H1 (cell line): ENCODE measurements at regions not wholly inside any gene's neighbourhood (a gene's known extent, or its start where the extent isn't known, plus 50 kb on each side); places are given as distances from the start of the nearest gene placed in this dataset.

Experiments used
- CTCF ChIA-PET: fragments of 300-600 bp; sonication (Branson Sonifier 250); formaldehyde crosslinking; loops from one replicate; lab custom pipeline; 2021; ENCODE audit not compliant: partially characterized antibody; lab: Charles Lee
- POLR2A ChIA-PET: fragments of 300-600 bp; sonication (Branson Sonifier 250); formaldehyde crosslinking; loops from one replicate; lab custom pipeline; 2021; ENCODE audit warnings: inconsistent platforms; ENCODE audit not compliant: partially characterized antibody; lab: Charles Lee
- DNase-seq, 2 experiments: peaks; one replicate each; pipeline versions ENCODE4 v3.0.0 to v3.0.0-alpha.2; 2010 to 2022; ENCODE audit warnings: low spot score in 2 of 2, low read depth in 1 of 2, mixed read lengths in 1 of 2
- FAIRE-seq: peaks from 2 replicates; lab custom pipeline; 2011; peaks lifted over from hg19 to GRCh38; lab: Jason Lieb, UNC
- H2AFZ ChIP-seq: 2 replicates; pipeline ENCODE4 v1.8.1; 2012; ENCODE audit warnings: low read length, inconsistent platforms
- H2AK5ac ChIP-seq: 2 replicates; pipeline ENCODE4 v1.6.1; 2013; ENCODE audit warnings: low read depth, low read length
- H2BK120ac ChIP-seq: replicated peaks from 2 replicates; pipeline ENCODE3; 2013; ENCODE audit warnings: low read depth, low read length, inconsistent platforms
- H2BK12ac ChIP-seq: 2 replicates; pipeline ENCODE4 v1.6.1; 2013; ENCODE audit warnings: low read depth, low read length
- H2BK15ac ChIP-seq: 2 replicates; pipeline ENCODE4 v1.6.1; 2013; ENCODE audit warnings: low read length
- H2BK20ac ChIP-seq: 2 replicates; pipeline ENCODE4 v1.6.1; 2013; ENCODE audit warnings: low read length
- H2BK5ac ChIP-seq: 2 replicates; pipeline ENCODE4 v1.6.1; 2013; ENCODE audit warnings: low read depth, low read length
- H3K14ac ChIP-seq: 2 replicates; pipeline ENCODE4 v1.6.1; 2013; ENCODE audit warnings: inconsistent platforms; ENCODE audit not compliant: insufficient read length
- H3K18ac ChIP-seq: 2 replicates; pipeline ENCODE4 v1.6.1; 2013; ENCODE audit warnings: low read length; ENCODE audit errors: extremely low read depth
- H3K23ac ChIP-seq: 2 replicates; pipeline ENCODE4 v1.6.1; 2013; ENCODE audit warnings: inconsistent platforms; ENCODE audit not compliant: insufficient read length
- H3K23me2 ChIP-seq: 2 replicates; pipeline ENCODE4 v1.6.1; 2013; ENCODE audit warnings: low read depth, low read length
- H3K27ac ChIP-seq: 2 replicates; pipeline ENCODE4 v1.6.1; 2011; ENCODE audit warnings: low read depth, low read length, inconsistent platforms
- H3K27me3 ChIP-seq, 4 experiments: replicated peaks in 1 of 4; 1 replicate in 1 of 4; 2 replicates in 3 of 4; pipeline versions ENCODE4 v1.6.1 to v1.8.1; 2011 to 2013; ENCODE audit warnings: low read length in 3 of 4, mild to moderate bottlenecking in 3 of 4, inconsistent platforms in 2 of 4, mixed read lengths in 2 of 4, moderate library complexity in 1 of 4; ENCODE audit not compliant: control insufficient read depth in 3 of 4, insufficient read depth in 3 of 4; ENCODE audit errors: extremely low read depth in 1 of 4
- H3K36me3 ChIP-seq, 4 experiments: 2 replicates each; pipeline versions ENCODE4 v1.6.1 to v1.8.1; 2011 to 2013; ENCODE audit warnings: mild to moderate bottlenecking in 4 of 4, low read length in 3 of 4, moderate library complexity in 2 of 4, control low read depth in 1 of 4, inconsistent platforms in 1 of 4; ENCODE audit not compliant: insufficient read depth in 4 of 4, control insufficient read depth in 2 of 4
- H3K4ac ChIP-seq: replicated peaks from 2 replicates; pipeline ENCODE3; 2013; ENCODE audit warnings: low read length, low read depth, mixed read lengths, inconsistent platforms; ENCODE audit not compliant: insufficient read length
- H3K4me1 ChIP-seq, 4 experiments: replicated peaks in 1 of 4; 1 replicate in 1 of 4; 2 replicates in 3 of 4; pipeline versions ENCODE4 v1.6.1 to v1.8.1; 2011 to 2013; ENCODE audit warnings: low read length in 3 of 4, inconsistent platforms in 2 of 4, mixed read lengths in 1 of 4; ENCODE audit not compliant: insufficient read depth in 4 of 4, control insufficient read depth in 3 of 4
- H3K4me2 ChIP-seq, 2 experiments: 2 replicates each; pipeline versions ENCODE4 v1.6.1 to v1.8.1; 2011 to 2013; ENCODE audit warnings: low read depth in 2 of 2, low read length in 2 of 2, control low read depth in 1 of 2, inconsistent platforms in 1 of 2, mild to moderate bottlenecking in 1 of 2; ENCODE audit not compliant: insufficient read depth in 1 of 2
- H3K4me3 ChIP-seq, 4 experiments: fragments of 200-600, 300-600 bp in 1 of 4; sonication (generic), shearing (Covaris generic), sonication (Bioruptor Twin) in 1 of 4; 2 replicates each; pipeline versions ENCODE4 v1.5.1 to v1.8.1; 2011 to 2016; ENCODE audit warnings: low read length in 4 of 4, low read depth in 3 of 4, control low read depth in 2 of 4, inconsistent platforms in 2 of 4, mild to moderate bottlenecking in 2 of 4, mixed read lengths in 1 of 4, moderate library complexity in 1 of 4; ENCODE audit not compliant: insufficient read depth in 2 of 4; ENCODE audit errors: extremely low read depth in 1 of 4
- H3K56ac ChIP-seq: replicated peaks from 2 replicates; pipeline ENCODE3; 2013; ENCODE audit warnings: low read depth, mild to moderate bottlenecking, mixed read lengths, low read length, inconsistent platforms; ENCODE audit not compliant: insufficient read length
- H3K79me1 ChIP-seq: 2 replicates; pipeline ENCODE4 v1.6.1; 2013; ENCODE audit warnings: low read depth, low read length, control low read depth
- H3K79me2 ChIP-seq, 2 experiments: 2 replicates each; pipeline versions ENCODE4 v1.6.1 to v1.8.1; 2012 to 2013; ENCODE audit warnings: low read length in 2 of 2, mild to moderate bottlenecking in 2 of 2, inconsistent platforms in 1 of 2; ENCODE audit not compliant: insufficient read depth in 2 of 2, control insufficient read depth in 1 of 2
- H3K9ac ChIP-seq, 4 experiments: replicated peaks in 1 of 4; 1 replicate in 1 of 4; 2 replicates in 3 of 4; pipeline versions ENCODE4 v1.6.1 to v1.8.1; 2011 to 2013; ENCODE audit warnings: low read depth in 3 of 4, low read length in 3 of 4, control low read depth in 2 of 4, mild to moderate bottlenecking in 2 of 4, moderate library complexity in 2 of 4, inconsistent platforms in 1 of 4; ENCODE audit errors: extremely low read depth in 1 of 4
- H3K9me3 ChIP-seq, 2 experiments: 2 replicates each; pipeline versions ENCODE4 v1.6.1 to v1.8.1; 2012 to 2013; ENCODE audit warnings: mild to moderate bottlenecking in 2 of 2, moderate library complexity in 2 of 2, control low read depth in 1 of 2, inconsistent platforms in 1 of 2, low read depth in 1 of 2, low read length in 1 of 2, mixed read lengths in 1 of 2; ENCODE audit not compliant: insufficient read depth in 2 of 2
- H4K20me1 ChIP-seq, 2 experiments: replicated peaks in 1 of 2; 2 replicates each; pipeline versions ENCODE3 to v1.8.1; 2011 to 2013; ENCODE audit warnings: inconsistent platforms in 2 of 2, low read length in 2 of 2, mild to moderate bottlenecking in 1 of 2; ENCODE audit not compliant: insufficient read depth in 2 of 2, control insufficient read depth in 1 of 2
- H4K5ac ChIP-seq: 2 replicates; pipeline ENCODE4 v1.6.1; 2013; ENCODE audit warnings: low read length, low read depth, mixed read lengths, inconsistent platforms; ENCODE audit not compliant: insufficient read length
- H4K8ac ChIP-seq: 2 replicates; pipeline ENCODE4 v1.8.0; 2013; ENCODE audit warnings: mild to moderate bottlenecking, moderate library complexity, low read length, inconsistent platforms; ENCODE audit not compliant: insufficient read depth; ENCODE audit errors: extremely low read depth
- H4K91ac ChIP-seq: replicated peaks from 2 replicates; pipeline ENCODE3; 2013; ENCODE audit warnings: low read length, mixed read lengths, inconsistent platforms; ENCODE audit not compliant: insufficient read length
- CBX8 ChIP-seq: fragments of 300-800, 300-1000 bp; sonication (generic); IDR thresholded peaks from 2 replicates; pipeline ENCODE4 v1.7.1; 2016; ENCODE audit warnings: low read depth, low read length, borderline replicate concordance
- CEBPB ChIP-seq: IDR thresholded peaks from 2 replicates; pipeline ENCODE4 v1.6.1; 2012; ENCODE audit warnings: low read depth, low read length
- EP300 ChIP-seq, 2 experiments: IDR thresholded peaks; 1 replicate in 1 of 2; 2 replicates in 1 of 2; pipeline ENCODE4 v1.6.1; 2011 to 2012; ENCODE audit warnings: low read depth in 2 of 2, low read length in 2 of 2, mild to moderate bottlenecking in 2 of 2, borderline replicate concordance in 1 of 2, inconsistent platforms in 1 of 2, moderate library complexity in 1 of 2
- HDAC2 ChIP-seq, 2 experiments: fragments of 300-600 bp in 1 of 2; sonication (generic) in 1 of 2; IDR thresholded peaks; 2 replicates each; pipeline ENCODE4 v1.6.1; 2011 to 2012; ENCODE audit warnings: low read depth in 2 of 2, low read length in 2 of 2, mild to moderate bottlenecking in 2 of 2, moderate library complexity in 2 of 2, borderline replicate concordance in 1 of 2, inconsistent platforms in 1 of 2
- POLR2AphosphoS5 ChIP-seq: IDR thresholded peaks from 2 replicates; pipeline ENCODE4 v1.6.1; 2011; ENCODE audit warnings: low read depth, low read length
- RBBP5 ChIP-seq: IDR thresholded peaks from 2 replicates; pipeline ENCODE4 v1.7.1; 2012; ENCODE audit warnings: low read depth, mild to moderate bottlenecking, inconsistent platforms, low read length, moderate library complexity, borderline replicate concordance
- RNF2 ChIP-seq: fragments of 200-900, 300-1000 bp; sonication (generic); IDR thresholded peaks from 2 replicates; pipeline ENCODE4 v1.7.1; 2016; ENCODE audit warnings: borderline replicate concordance, low read depth, mild to moderate bottlenecking, antibody characterized with exemption, low read length; ENCODE audit not compliant: poor library complexity, severe bottlenecking; ENCODE audit errors: missing control alignments
- RXRA ChIP-seq: IDR thresholded peaks from 2 replicates; pipeline ENCODE4 v1.6.1; 2011; ENCODE audit warnings: low read depth, mild to moderate bottlenecking, low read length, moderate library complexity; ENCODE audit not compliant: insufficient read depth
- SIN3A ChIP-seq, 2 experiments: IDR thresholded peaks in 1 of 2; conservative IDR thresholded peaks in 1 of 2; 2 replicates each; pipeline ENCODE4 v1.6.1; 2011 to 2012; ENCODE audit warnings: low read length in 2 of 2, improper control_type of control experiment in 1 of 2, low read depth in 1 of 2, mild to moderate bottlenecking in 1 of 2
- TAF7 ChIP-seq: optimal IDR thresholded peaks from 2 replicates; pipeline ENCODE3; 2011; ENCODE audit warnings: low read depth, mild to moderate bottlenecking, inconsistent platforms, low read length, moderate library complexity, borderline replicate concordance
- WGBS, 2 experiments: shearing (Covaris generic) in 1 of 2; methylation state at CpG; one replicate each; pipeline versions ENCODE4 v1.1.6 to v1.1.7; 2013 to 2015; ENCODE audit warnings: low lambda C conversion rate in 2 of 2, mixed read lengths in 2 of 2, inconsistent platforms in 1 of 2, low coverage in 1 of 2, missing lambda C conversion rate in 1 of 2; ENCODE audit not compliant: insufficient replicate concordance in 2 of 2, insufficient coverage in 1 of 2, insufficient read length in 1 of 2; ENCODE audit errors: extremely low coverage in 1 of 2, missing lambda C conversion rate in 1 of 2; 5-methylcytosine and 5-hydroxymethylcytosine counted together
- TF ChIP-seq, protein P1 (sequence below): IDR thresholded peaks from 2 replicates; pipeline ENCODE4 v1.6.1; 2012; ENCODE audit warnings: low read length, inconsistent platforms

DNA sequence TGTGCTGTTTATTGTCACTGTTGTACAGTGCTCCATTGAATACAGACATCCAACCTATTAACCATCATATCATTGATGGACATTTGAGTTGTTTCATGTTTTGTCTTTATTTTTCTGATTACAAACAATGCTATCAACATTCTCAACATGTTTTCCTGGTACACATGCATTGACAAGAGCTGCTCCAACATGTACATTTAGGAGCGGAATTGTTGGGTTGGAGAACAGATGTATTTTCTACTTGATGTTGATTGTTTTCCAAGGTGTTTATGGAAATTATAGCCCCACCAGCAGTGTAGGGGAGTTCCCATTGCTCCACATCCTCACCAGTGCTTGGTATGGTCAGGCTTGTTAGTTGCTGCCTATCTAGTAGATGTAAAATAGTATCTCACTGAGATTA lies 204.1 kb upstream of the CLINT1 start:
- H4K5ac ChIP-seq: no peak overlapping the region
- no peak for DNase-seq
- H3K9me3 ChIP-seq: no peaks in the 10 kb centered on the region
- H3K27me3 ChIP-seq: no peaks in the 10 kb centered on the region
- no peaks in the 10 kb centered on the region for H3K79me1 ChIP-seq
- no peaks in the 10 kb centered on the region for H3K36me3 ChIP-seq
- no peak overlapping the region for H3K56ac ChIP-seq
- no peak overlapping the region for H3K4me2 ChIP-seq
- ChIA-PET POLR2A (no interaction called here), CTCF (interaction anchor here (1.0 to 5.0 kb wide), 4 partner anchors 12 to 308 kb away, joined by 3 to 31 read pairs (median 3); no protein-coding TSS in a partner anchor)
- H4K8ac ChIP-seq: no peak overlapping the region
- H2BK20ac ChIP-seq: no peak overlapping the region
- no peaks in the 10 kb centered on the region for H3K23me2 ChIP-seq
- H3K9ac ChIP-seq: no peak overlapping the region
- H2AFZ ChIP-seq: no peak overlapping the region
- H3K27ac ChIP-seq: no peak overlapping the region
- H3K4ac ChIP-seq: no peak overlapping the region
- no peak overlapping the region for H3K18ac ChIP-seq
- H4K91ac ChIP-seq: no peak overlapping the region
- FAIRE-seq: no peak
- no peak overlapping the region for H2BK5ac ChIP-seq
- H2BK15ac ChIP-seq: no peak overlapping the region
- H2BK12ac ChIP-seq: no peak overlapping the region
- no peaks in the 10 kb centered on the region for H3K79me2 ChIP-seq
- WGBS, 2 experiments: 88% methylated on average over 1 of the region's 1 CpG; no CpG with 5 or more reads in 1 of the 2 experiments
- no peaks in the 10 kb centered on the region for H4K20me1 ChIP-seq
- no peak overlapping the region for H3K23ac ChIP-seq
- H2BK120ac ChIP-seq: no peak overlapping the region
- H3K14ac ChIP-seq: no peak overlapping the region
- H3K4me3 ChIP-seq: no peak overlapping the region
- no peaks in the 10 kb centered on the region for H3K4me1 ChIP-seq
- H2AK5ac ChIP-seq: no peak overlapping the region
- no peak for TF ChIP-seq SIN3A (conservative IDR thresholded peaks at IDR 0.05 in 1 of 2, IDR thresholded peaks at IDR 0.05 in 1 of 2; ENCODE audit: low read depth in 1 of 2, low read length in 2 of 2)
- TF ChIP-seq, protein P1, sequence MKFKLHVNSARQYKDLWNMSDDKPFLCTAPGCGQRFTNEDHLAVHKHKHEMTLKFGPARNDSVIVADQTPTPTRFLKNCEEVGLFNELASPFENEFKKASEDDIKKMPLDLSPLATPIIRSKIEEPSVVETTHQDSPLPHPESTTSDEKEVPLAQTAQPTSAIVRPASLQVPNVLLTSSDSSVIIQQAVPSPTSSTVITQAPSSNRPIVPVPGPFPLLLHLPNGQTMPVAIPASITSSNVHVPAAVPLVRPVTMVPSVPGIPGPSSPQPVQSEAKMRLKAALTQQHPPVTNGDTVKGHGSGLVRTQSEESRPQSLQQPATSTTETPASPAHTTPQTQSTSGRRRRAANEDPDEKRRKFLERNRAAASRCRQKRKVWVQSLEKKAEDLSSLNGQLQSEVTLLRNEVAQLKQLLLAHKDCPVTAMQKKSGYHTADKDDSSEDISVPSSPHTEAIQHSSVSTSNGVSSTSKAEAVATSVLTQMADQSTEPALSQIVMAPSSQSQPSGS: no peak
- no peak for TF ChIP-seq POLR2AphosphoS5
- no peak for TF ChIP-seq RNF2
- TF ChIP-seq RXRA: no peak
- no peak for TF ChIP-seq EP300 (IDR thresholded peaks at IDR 0.05; ENCODE audit: borderline replicate concordance in 1 of 2, low read depth in 2 of 2, low read length in 2 of 2)
- TF ChIP-seq RBBP5: no peak
- TF ChIP-seq HDAC2 (IDR thresholded peaks at IDR 0.05; ENCODE audit: borderline replicate concordance in 1 of 2, low read depth in 2 of 2, low read length in 2 of 2): no peak
- TF ChIP-seq CBX8: no peak
- TF ChIP-seq TAF7: no peak
- no peak for TF ChIP-seq CEBPB
